ENCODE measurements at regions not wholly inside any gene's neighbourhood (a gene's known extent, or its start where the extent isn't known, plus 50 kb on each side); places are given as distances from the start of the nearest gene placed in this dataset.

DNA sequence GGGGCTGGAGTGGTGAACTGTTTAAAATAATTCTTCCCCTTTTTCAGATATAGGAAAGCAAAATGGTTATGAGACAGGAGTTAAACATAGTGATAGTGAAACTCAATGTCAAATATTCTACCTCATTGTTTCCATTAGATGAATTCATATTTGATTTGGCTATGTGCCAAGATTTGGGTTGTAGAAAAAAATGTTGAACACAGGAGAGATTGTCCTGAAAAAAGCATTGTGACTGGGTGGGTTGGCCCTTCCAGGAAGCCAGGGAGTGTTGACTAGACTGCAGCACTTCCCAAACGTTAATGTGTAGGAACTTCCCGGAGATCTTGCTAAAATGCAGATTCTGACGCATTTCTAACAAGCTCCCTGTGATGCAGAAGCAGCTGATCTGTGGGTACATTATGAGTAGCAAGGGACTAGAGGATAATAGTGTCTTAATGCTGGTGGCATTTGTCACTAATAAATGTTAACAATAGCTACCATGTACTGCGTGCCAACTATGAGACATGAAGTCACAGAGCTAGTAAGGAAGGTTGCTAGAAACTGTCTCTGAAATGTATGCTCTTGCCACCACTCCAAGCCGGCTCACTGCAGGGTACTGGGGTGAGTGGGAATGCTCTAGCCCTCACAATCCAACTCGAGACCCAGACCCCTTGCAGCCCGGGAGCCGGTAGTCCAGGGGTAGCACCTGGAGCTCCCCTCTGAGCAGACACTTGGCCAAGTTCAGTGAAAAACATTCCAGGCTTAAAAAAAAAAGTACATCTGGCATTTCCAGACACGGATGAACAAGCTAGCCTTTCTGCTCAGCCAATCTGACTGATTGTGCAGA, 120.6 kb downstream of the CD47 start:
- no peak for TF ChIP-seq POLR2A (IDR thresholded peaks at IDR 0.05; ENCODE audit: low read depth, low read length)
- TF ChIP-seq TAF1 (IDR thresholded peaks at IDR 0.05; ENCODE audit: borderline replicate concordance, low read depth, low read length), result no peak
